IPS-15b (cell line): ENCODE measurements at regions not wholly inside any gene's neighbourhood (a gene's known extent, or its start where the extent isn't known, plus 50 kb on each side); places are given as distances from the start of the nearest gene placed in this dataset.

Source experiments
- H3K27me3 ChIP-seq: one replicate; pipeline ENCODE4 v1.6.1; 2013; ENCODE audit warnings: low read length; ENCODE audit not compliant: control insufficient read depth, insufficient read depth
- H3K36me3 ChIP-seq: one replicate; pipeline ENCODE4 v1.6.1; 2013; ENCODE audit warnings: low read length; ENCODE audit not compliant: control insufficient read depth, insufficient read depth
- H3K4me1 ChIP-seq: one replicate; pipeline ENCODE4 v1.6.1; 2013; ENCODE audit warnings: mild to moderate bottlenecking, low read length; ENCODE audit not compliant: control insufficient read depth, insufficient read depth
- H3K4me3 ChIP-seq: one replicate; pipeline ENCODE4 v1.5.1; 2013; ENCODE audit warnings: low read depth, low read length
- H3K9ac ChIP-seq: one replicate; pipeline ENCODE4 v1.6.1; 2013; ENCODE audit warnings: low read depth, mild to moderate bottlenecking, low read length
- H3K9me3 ChIP-seq: one replicate; pipeline ENCODE4 v1.6.1; 2013; ENCODE audit warnings: mild to moderate bottlenecking, low read length; ENCODE audit not compliant: control insufficient read depth, insufficient read depth

DNA sequence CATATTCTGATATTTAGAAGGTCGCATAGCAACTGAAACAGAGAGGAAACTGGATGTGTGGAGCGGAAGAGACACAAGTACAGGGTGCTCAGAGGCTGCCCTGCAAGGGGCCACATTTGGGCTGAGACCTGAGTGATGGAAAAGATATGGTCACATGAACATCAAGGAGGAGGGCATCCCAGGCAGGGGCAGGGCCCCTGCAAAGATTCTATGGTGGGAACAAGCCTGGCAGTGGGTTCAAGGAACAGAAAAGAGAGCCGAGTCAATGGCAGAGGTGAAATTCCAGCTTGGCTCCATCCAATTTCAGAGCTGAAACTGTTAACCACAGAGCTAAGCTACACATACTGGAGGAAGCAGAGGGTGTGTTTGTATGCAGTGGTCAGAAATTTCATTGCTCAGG is 227.7 kb downstream of the PRDM2 start:
- H3K4me3 ChIP-seq, result no peak overlapping the region
- H3K9ac ChIP-seq, result no peak overlapping the region

GRCh38 chr1:13929313-13929712 is 229.3 kb downstream of the PRDM2 start:
- H3K36me3 ChIP-seq, result no peaks in the 10 kb centered on the region
- H3K9ac ChIP-seq, result no peak overlapping the region
- no peak overlapping the region for H3K4me3 ChIP-seq
- H3K9me3 ChIP-seq, result no peaks in the 10 kb centered on the region
- no peaks in the 10 kb centered on the region for H3K27me3 ChIP-seq
- H3K4me1 ChIP-seq, result no peaks in the 10 kb centered on the region

More for the DNA sequence above, 227.7 kb downstream of the PRDM2 start:
- H3K9me3 ChIP-seq, result no peaks in the 10 kb centered on the region
- no peaks in the 10 kb centered on the region for H3K4me1 ChIP-seq
- H3K36me3 ChIP-seq, result no peaks in the 10 kb centered on the region
- H3K27me3 ChIP-seq, result no peaks in the 10 kb centered on the region

DNA sequence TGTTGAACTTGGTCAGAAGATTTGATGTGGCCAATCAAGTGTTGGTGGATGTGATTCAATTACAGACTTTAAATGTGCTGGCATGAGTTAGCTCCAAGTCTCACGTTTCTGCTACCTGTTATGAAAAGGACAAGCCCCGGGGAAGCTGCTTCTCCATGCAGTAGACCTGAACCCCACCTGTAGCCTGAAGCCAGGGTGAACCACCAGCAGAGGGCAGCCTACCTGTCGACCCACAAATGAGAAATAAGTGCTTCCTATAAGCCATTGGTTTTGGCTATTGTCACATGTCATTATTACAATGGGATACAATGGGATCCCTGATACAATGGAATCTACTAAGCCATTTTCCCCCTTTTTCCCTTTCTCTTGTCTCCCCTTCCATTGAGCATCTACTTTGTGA is 230.2 kb downstream of the PRDM2 start:
- Histone ChIP-seq H3K4me1 (no peaks in the 10 kb centered on the region), H3K36me3 (no peaks in the 10 kb centered on the region), H3K4me3 (no peak overlapping the region), H3K9me3 (no peaks in the 10 kb centered on the region), H3K27me3 (no peaks in the 10 kb centered on the region), H3K9ac (no peak overlapping the region)

- H3K9me3 ChIP-seq, result no peaks in the 10 kb centered on the region
- no peak overlapping the region for H3K9ac ChIP-seq
These were observed 231.2 kb downstream of the PRDM2 start for GRCh38 chr1:13931226-13931625.

GRCh38 chr1:13935336-13935735 is 235.3 kb downstream of the PRDM2 start:
- Histone ChIP-seq H3K9me3 (no peaks in the 10 kb centered on the region), H3K36me3 (no peaks in the 10 kb centered on the region), H3K9ac (no peak overlapping the region), H3K27me3 (no peaks in the 10 kb centered on the region), H3K4me3 (no peak overlapping the region), H3K4me1 (no peaks in the 10 kb centered on the region)

More at GRCh38 chr1:13931226-13931625, 231.2 kb downstream of the PRDM2 start:
- Histone ChIP-seq H3K36me3 (no peaks in the 10 kb centered on the region), H3K4me1 (no peaks in the 10 kb centered on the region), H3K4me3 (no peak overlapping the region), H3K27me3 (no peaks in the 10 kb centered on the region)

- Histone ChIP-seq H3K27me3 (no peaks in the 10 kb centered on the region), H3K4me1 (no peaks in the 10 kb centered on the region), H3K9ac (no peak overlapping the region)
These were observed 241.3 kb downstream of the PRDM2 start for GRCh38 chr1:13941315-13941714.

GRCh38 chr1:13943055-13943454 is 243.1 kb downstream of the PRDM2 start:
- H3K4me1 ChIP-seq, result no peaks in the 10 kb centered on the region
- H3K36me3 ChIP-seq, result no peaks in the 10 kb centered on the region
- H3K9me3 ChIP-seq, result no peaks in the 10 kb centered on the region
- H3K27me3 ChIP-seq, result peaks cover 2% of the 10 kb centered on the region
- no peak overlapping the region for H3K4me3 ChIP-seq
- no peak overlapping the region for H3K9ac ChIP-seq

More at GRCh38 chr1:13941315-13941714, 241.3 kb downstream of the PRDM2 start:
- Histone ChIP-seq H3K9me3 (no peaks in the 10 kb centered on the region), H3K4me3 (no peak overlapping the region), H3K36me3 (no peaks in the 10 kb centered on the region)

- H3K27me3 ChIP-seq, result peaks cover 2% of the 10 kb centered on the region
- H3K36me3 ChIP-seq, result no peaks in the 10 kb centered on the region
- H3K9ac ChIP-seq, result no peak overlapping the region
These were observed 245.9 kb downstream of the PRDM2 start for GRCh38 chr1:13945856-13946255.

DNA sequence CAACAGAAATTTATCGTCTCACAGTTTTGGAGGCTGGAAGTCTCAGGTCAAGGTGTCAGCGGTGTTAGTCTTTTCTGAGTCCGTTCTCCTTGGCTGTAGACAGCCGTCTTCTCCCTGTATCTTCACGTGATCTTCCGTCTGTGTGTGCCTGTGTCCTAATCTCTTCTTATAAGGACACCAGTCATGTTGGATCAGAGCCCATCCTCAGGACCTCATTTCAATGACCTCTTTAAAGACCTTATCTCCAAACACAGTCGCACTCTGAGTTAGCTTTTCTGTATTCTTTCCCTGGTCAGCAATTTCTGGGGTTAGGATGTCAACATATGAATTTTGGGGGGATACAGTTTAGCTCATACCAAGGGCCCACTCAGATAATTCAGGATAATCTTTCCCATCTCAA is 247.7 kb downstream of the PRDM2 start:
- Histone ChIP-seq H3K4me3 (no peak overlapping the region), H3K36me3 (no peaks in the 10 kb centered on the region), H3K27me3 (peaks cover 2% of the 10 kb centered on the region), H3K4me1 (no peaks in the 10 kb centered on the region), H3K9ac (no peak overlapping the region), H3K9me3 (no peaks in the 10 kb centered on the region)

More at GRCh38 chr1:13945856-13946255, 245.9 kb downstream of the PRDM2 start:
- no peak overlapping the region for H3K4me3 ChIP-seq
- H3K9me3 ChIP-seq, result no peaks in the 10 kb centered on the region
- no peaks in the 10 kb centered on the region for H3K4me1 ChIP-seq

GRCh38 chr1:13948396-13948795 is 248.4 kb downstream of the PRDM2 start:
- no peak overlapping the region for H3K4me3 ChIP-seq
- peaks cover 2% of the 10 kb centered on the region for H3K27me3 ChIP-seq
- no peaks in the 10 kb centered on the region for H3K4me1 ChIP-seq
- H3K36me3 ChIP-seq, result no peaks in the 10 kb centered on the region
- H3K9me3 ChIP-seq, result no peaks in the 10 kb centered on the region
- H3K9ac ChIP-seq, result no peak overlapping the region

GRCh38 chr1:13948888-13949391 is 249.0 kb downstream of the PRDM2 start:
- Histone ChIP-seq H3K4me3 (no peak overlapping the region), H3K4me1 (no peaks in the 10 kb centered on the region), H3K9me3 (no peaks in the 10 kb centered on the region), H3K27me3 (peaks cover 2% of the 10 kb centered on the region), H3K9ac (no peak overlapping the region), H3K36me3 (no peaks in the 10 kb centered on the region)

DNA sequence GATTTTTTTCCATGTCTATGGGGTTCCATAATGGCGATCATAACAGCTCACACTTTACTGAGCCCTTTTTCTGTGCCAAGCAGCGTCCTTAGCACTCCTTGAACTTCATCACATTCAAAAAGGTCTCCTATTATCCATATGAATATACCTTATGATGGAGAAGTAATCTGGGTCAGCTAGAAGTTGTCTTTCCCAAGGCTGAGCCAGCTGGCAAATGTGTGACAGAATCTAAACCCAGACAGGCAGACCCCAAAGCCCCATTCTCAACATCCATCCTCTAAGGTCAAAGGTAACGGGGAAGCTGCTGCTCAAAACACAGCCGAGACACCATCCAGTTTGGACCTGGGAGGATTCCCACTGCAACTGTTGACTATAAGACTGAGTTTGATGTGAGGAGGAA is 249.6 kb downstream of the PRDM2 start:
- Histone ChIP-seq H3K27me3 (peaks cover 2% of the 10 kb centered on the region), H3K4me1 (no peaks in the 10 kb centered on the region), H3K4me3 (no peak overlapping the region), H3K36me3 (no peaks in the 10 kb centered on the region), H3K9ac (no peak overlapping the region), H3K9me3 (no peaks in the 10 kb centered on the region)
